ENCODE measurements at regions not wholly inside any gene's neighbourhood (a gene's known extent, or its start where the extent isn't known, plus 50 kb on each side); places are given as distances from the start of the nearest gene placed in this dataset.

- H3K9me1 ChIP-seq (ENCODE audit: control insufficient read depth, insufficient read depth, low read length), result no peaks in the 10 kb centered on the region
- no peak overlapping the region for H2AFZ ChIP-seq (ENCODE audit: low read depth, low read length)
- POLR2A ChIA-PET, result no interaction called here
- no peak for TF ChIP-seq SNIP1 (IDR thresholded peaks at IDR 0.05; ENCODE audit: low read depth)
- no peak for TF ChIP-seq ARID3B (CRISPR knock-in tag; IDR thresholded peaks at IDR 0.05; ENCODE audit: borderline replicate concordance)
- no peak for TF ChIP-seq SAFB (IDR thresholded peaks at IDR 0.05; ENCODE audit: borderline replicate concordance, low read depth, low read length)
- no peak for TF ChIP-seq DACH1 (IDR thresholded peaks at IDR 0.05; ENCODE audit: partially characterized antibody)
- no peak for TF ChIP-seq MNT (conservative IDR thresholded peaks at IDR 0.05)
- TF ChIP-seq ZNF655 (CRISPR knock-in tag; IDR thresholded peaks at IDR 0.05), result no peak
- no peak for TF ChIP-seq TAF15 (IDR thresholded peaks at IDR 0.05; ENCODE audit: low read depth, low read length)
- no peak for TF ChIP-seq RNF219 (CRISPR knock-in tag; IDR thresholded peaks at IDR 0.05)
- TF ChIP-seq CHAMP1 (IDR thresholded peaks at IDR 0.05), result no peak
- no peak for TF ChIP-seq HEY1 (CRISPR knock-in tag; IDR thresholded peaks at IDR 0.05; ENCODE audit: borderline replicate concordance)
- TF ChIP-seq TRIM24 (IDR thresholded peaks at IDR 0.05), result no peak
- no peak for TF ChIP-seq SRSF3 (IDR thresholded peaks at IDR 0.05; ENCODE audit: insufficient read depth, low read length)
- no peak for TF ChIP-seq ZNF239 (CRISPR knock-in tag; IDR thresholded peaks at IDR 0.05)
- no peak for ATAC-seq
- H3K4me2 ChIP-seq (ENCODE audit: insufficient read depth, low read length), result no peak overlapping the region
- H3K36me3 ChIP-seq (ENCODE audit: control insufficient read depth, insufficient read depth, low read length), result no peaks in the 10 kb centered on the region
- in situ Hi-C loops (cut with MboI), result no loop called here
- no peak overlapping the region for H3K4me3 ChIP-seq
- H3K9ac ChIP-seq (ENCODE audit: insufficient read depth in 1 of 2, low read depth in 2 of 2, low read length in 2 of 2), result no peak overlapping the region
- no peaks in the 10 kb centered on the region for H3K79me2 ChIP-seq (ENCODE audit: control insufficient read depth, insufficient read depth, low read length)
- CTCF ChIA-PET (ENCODE audit: low intra/inter-chr PET ratio), result no interaction called here
- no peak for FAIRE-seq
- H4K20me1 ChIP-seq (replicated peaks; ENCODE audit: control insufficient read depth, insufficient read depth, low read length), result no peaks in the 10 kb centered on the region
- intact Hi-C loops (cut with micrococcal nuclease), result no loop called here
- DNase-seq (ENCODE audit: extremely low read depth in 1 of 4, low spot score in 3 of 4), result no peak
- H3K27me3 ChIP-seq (ENCODE audit: control insufficient read depth in 2 of 2, insufficient read depth in 2 of 2, low read length in 2 of 2), result no peaks in the 10 kb centered on the region
- H3K27ac ChIP-seq (ENCODE audit: extremely low read depth, low read depth, low read length), result no peak overlapping the region
- 0% methylated on average over 3 of the region's 3 CpGs for WGBS (ENCODE audit: insufficient coverage, low coverage, missing lambda C conversion rate)
- H3K9me3 ChIP-seq (replicated peaks; ENCODE audit: control insufficient read depth, insufficient read depth, low read depth, low read length), result no peaks in the 10 kb centered on the region; the same call in 1 of the 2 replicates
- no peaks in the 10 kb centered on the region for H3K4me1 ChIP-seq (replicated peaks in 1 of 2; ENCODE audit: control insufficient read depth in 2 of 2, insufficient read depth in 2 of 2, low read length in 2 of 2)
- BruUV-seq (replicated peaks), result no TSS peak
These were observed 843.9 kb downstream of the QKI start for GRCh38 chr6:164258421-164258820.

All from K562 (cell line).